HG02943 (cell line): ENCODE measurements at regions not wholly inside any gene's neighbourhood (a gene's known extent, or its start where the extent isn't known, plus 50 kb on each side); places are given as distances from the start of the nearest gene placed in this dataset.

Experiments
- ATAC-seq: cut with Tn5 transposase; IDR thresholded peaks from one replicate; pipeline ENCODE4 v1.9.1; 2021; ENCODE audit warnings: mild to moderate bottlenecking, low read depth, moderate library complexity; ENCODE audit not compliant: unreplicated experiment

DNA sequence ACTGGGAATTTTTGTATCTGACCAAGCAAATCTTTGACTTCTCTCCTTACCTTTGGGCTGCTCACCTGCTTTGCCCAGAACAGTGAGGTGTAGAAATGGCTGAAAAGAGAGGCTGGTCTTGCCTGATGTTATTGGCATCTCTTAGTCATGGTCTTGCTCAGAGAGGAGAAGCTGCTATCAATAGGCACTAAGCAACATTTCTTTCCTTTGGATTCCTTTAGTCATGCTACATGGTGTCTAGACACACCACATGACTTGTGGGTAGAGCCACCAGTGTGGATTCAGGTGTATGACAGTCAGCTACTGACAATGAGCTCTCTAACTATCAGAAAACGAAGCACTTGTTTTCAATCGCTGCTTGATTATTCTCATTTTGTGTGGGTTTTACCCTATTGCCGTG lies 341.3 kb upstream of the DCC start:
- no peak for ATAC-seq

GRCh38 chr18:51999351-51999750 lies 340.6 kb upstream of the DCC start:
- no peak for ATAC-seq

- no peak for ATAC-seq
Measured at GRCh38 chr18:52000435-52000834, 339.6 kb upstream of the DCC start.

DNA sequence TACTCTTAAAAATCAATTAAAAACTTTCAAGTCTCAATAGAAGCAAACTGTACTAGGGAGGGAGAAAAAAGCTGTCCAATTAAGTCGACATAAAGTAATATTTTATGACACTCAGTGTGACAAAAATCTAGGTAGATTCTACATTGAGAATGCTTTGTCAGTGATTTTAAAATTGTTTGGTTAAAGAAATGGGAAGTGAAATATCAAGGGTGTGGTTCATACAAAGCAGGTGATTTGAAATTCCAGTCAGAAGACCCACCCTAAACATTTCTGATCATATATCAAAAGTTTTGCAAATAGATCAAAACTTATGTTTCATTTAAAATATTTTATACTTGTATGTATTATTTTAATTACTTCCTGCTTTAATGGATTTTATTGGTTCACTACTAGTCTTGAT lies 338.9 kb upstream of the DCC start:
- ATAC-seq = no peak

DNA sequence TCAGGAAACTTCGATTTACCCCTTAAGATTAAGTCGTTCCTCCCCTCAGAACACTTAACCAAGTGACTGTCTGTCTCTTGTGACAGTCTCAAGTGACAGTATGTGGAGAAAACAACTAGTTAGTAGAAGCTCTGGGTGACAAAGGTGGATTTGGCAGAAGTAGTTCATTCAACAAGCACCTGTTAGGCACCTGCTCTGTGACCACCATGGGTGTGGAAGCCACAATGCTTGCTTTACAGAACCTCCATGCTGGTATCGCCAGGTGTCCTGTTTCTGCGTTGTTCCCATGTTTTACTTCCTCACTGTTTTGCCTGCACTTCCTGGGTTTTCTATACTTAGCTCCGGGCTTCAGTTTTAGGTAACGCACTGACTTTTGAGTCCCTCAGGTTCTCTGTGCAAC lies 337.4 kb upstream of the DCC start:
- ATAC-seq = no peak

GRCh38 chr18:52007105-52007504 lies 332.9 kb upstream of the DCC start:
- ATAC-seq = no peak

- no peak for ATAC-seq
Measured at GRCh38 chr18:52008330-52008729, 331.7 kb upstream of the DCC start.

DNA sequence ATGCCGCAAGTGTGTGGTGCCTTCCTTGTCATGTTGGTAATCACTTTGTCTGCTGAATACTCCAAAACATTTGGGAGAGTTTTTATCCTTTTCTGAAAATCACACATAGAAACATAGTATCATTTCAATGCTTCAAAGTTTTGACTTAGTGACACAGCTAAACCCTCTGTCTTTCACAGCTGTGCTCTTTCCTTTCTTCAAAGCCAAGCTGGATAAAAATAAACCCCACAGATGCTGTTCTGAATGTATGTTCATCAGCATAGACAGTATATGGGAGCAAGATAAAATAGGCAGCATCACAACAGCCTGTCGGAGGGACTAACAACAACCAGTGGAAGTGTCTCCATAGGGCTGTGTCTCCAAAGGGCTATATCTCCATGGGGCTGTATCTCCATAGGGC lies 331.3 kb upstream of the DCC start:
- no peak for ATAC-seq

- ATAC-seq = no peak
Measured at GRCh38 chr18:52009958-52010357, 330.0 kb upstream of the DCC start.

- ATAC-seq = no peak
Measured at GRCh38 chr18:52045946-52046675, 293.9 kb upstream of the DCC start.

- no peak for ATAC-seq
Measured at GRCh38 chr18:52046842-52047241, 293.2 kb upstream of the DCC start.

- ATAC-seq = no peak
Measured at GRCh38 chr18:52054324-52054723, 285.7 kb upstream of the DCC start.

- ATAC-seq = no peak
Measured at GRCh38 chr18:52060607-52061304, 279.2 kb upstream of the DCC start.

GRCh38 chr18:52063923-52064322 lies 276.1 kb upstream of the DCC start:
- ATAC-seq = no peak

DNA sequence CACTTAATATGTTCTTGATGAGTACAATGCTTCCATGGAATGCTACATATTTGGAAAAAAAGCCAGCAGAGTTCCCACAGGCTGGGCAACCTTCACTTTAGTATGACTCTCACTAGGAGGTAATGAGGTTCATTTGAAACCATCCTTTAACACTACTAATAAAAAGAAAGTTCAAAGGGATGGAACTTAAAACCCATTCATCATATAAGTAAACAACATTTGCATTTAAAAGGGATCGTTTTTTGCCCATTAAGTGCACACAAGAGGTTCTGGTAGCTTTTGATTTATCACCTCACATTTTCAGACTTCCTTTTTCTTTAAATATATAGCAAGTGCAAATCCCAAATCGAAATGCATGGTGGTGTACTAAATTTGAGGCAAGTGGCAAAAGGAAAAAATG lies 270.8 kb upstream of the DCC start:
- ATAC-seq = no peak

GRCh38 chr18:52070291-52070756 lies 269.7 kb upstream of the DCC start:
- no peak for ATAC-seq

DNA sequence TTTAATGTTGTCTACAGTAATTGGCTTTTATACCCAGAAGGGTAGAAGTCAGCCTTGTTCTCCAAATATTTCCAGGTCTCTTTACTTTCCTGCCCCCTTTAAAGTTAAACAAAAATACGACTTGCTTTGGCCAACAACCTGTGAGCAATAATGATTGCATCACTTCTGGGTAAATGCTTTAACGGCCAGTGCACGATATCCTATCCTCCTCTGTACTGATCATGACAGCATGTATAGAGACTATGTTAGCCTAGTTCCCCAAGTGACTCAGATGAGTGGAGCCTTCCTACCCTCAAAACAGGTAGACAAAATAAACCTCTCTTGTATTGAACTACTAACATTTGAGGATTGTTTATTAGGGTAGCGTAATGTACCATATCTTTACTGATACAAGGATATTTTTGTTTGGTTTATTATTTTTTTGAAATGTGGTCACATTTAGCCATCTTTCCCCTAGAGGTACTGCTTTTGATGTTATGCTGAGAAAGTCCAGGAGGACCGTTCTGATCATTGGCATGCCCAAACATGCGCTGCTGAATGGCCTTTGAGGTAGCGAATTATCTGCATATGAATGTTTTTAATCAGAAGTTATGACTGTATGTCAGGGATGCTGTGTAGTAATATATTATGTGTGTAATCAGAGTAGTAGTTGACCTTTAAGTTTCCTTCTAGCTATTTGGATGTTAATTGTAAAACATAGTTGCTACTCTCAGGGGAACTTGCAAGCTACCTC lies 262.6 kb upstream of the DCC start:
- ATAC-seq = no peak

- ATAC-seq = no peak
Measured at GRCh38 chr18:52082246-52082645, 257.8 kb upstream of the DCC start.

DNA sequence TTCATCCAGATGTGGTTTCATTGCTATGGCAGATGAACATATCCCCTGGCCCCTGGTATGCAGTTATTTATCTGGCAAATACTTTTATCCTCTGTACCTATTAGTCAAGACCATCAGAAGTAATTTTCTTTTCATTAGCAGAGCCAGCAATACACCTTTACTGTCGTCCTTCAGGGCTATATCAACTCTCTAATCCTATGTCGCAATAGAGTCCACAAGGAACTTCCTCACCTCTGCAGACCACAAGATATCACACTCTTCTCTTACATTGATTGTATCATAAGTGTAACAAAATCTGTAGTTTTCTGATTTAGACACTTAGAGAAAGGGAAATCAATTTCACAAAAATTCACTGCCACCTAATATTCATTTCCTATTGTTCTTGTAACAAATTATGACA lies 252.9 kb upstream of the DCC start:
- no peak for ATAC-seq

DNA sequence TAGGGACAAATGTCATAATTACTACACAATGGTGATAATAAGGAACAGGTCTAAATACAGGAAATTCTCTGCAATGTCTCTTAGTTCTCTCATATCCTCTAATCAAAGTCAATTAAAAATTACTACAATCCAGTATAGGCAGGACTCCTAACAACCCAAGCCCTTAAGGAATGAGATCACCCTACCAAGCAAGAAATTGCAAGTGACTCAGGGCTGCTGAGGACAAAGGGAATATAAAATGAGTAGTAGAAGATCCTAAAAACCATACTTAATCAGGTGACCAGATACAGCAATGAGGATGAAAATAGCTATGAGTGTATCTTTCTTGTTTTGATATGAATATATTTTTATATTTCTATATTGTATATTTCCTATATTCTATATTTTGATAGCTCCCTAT lies 250.0 kb upstream of the DCC start:
- no peak for ATAC-seq

GRCh38 chr18:52093171-52093570 lies 246.8 kb upstream of the DCC start:
- ATAC-seq = no peak

GRCh38 chr18:52118684-52119083 lies 221.3 kb upstream of the DCC start:
- no peak for ATAC-seq
